G401 (cell line): ENCODE measurements at regions not wholly inside any gene's neighbourhood (a gene's known extent, or its start where the extent isn't known, plus 50 kb on each side); places are given as distances from the start of the nearest gene placed in this dataset.

Experiments
- DNase-seq: peaks from one replicate; pipeline ENCODE4 v3.0.0-alpha.2; 2015; ENCODE audit warnings: low spot score
- in situ Hi-C: cut with HindIII; loops from 2 replicates; pipeline ENCODE4 v1.10.0; 2016; ENCODE audit warnings: low sequenced_read_pairs, mixed read lengths

GRCh38 chr4:67080046-67080557 is 465.2 kb downstream of the CENPC start:
- no peak for DNase-seq
- in situ Hi-C loops, result no loop called here

GRCh38 chr4:67071641-67072040 is 473.7 kb downstream of the CENPC start:
- in situ Hi-C loops, result no loop called here

DNA sequence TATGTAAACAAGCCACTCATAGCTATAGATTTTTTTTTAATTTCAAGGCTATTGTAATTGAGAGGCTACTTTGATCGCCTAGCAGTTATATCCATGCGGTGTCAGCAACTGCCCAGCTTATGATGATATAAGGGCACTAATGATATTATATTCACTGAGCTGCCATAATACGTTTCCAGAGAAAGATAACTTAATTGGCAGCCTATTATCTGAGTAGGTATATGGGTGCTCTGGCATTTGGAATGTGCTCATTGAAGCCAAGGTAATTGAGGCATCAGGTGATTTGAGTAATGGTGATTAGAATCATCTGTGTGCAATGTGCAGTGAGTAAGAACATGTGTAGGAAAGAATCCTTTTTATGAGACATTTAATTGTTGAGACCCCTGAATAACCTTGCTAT is 490.0 kb downstream of the CENPC start:
- DNase-seq, result no peak
- in situ Hi-C loops, result no loop called here

More at GRCh38 chr4:67071641-67072040, 473.7 kb downstream of the CENPC start:
- DNase-seq, result no peak

- in situ Hi-C loops, result no loop called here
- no peak for DNase-seq
Measured at GRCh38 chr4:67054896-67055295, 490.4 kb downstream of the CENPC start.

DNA sequence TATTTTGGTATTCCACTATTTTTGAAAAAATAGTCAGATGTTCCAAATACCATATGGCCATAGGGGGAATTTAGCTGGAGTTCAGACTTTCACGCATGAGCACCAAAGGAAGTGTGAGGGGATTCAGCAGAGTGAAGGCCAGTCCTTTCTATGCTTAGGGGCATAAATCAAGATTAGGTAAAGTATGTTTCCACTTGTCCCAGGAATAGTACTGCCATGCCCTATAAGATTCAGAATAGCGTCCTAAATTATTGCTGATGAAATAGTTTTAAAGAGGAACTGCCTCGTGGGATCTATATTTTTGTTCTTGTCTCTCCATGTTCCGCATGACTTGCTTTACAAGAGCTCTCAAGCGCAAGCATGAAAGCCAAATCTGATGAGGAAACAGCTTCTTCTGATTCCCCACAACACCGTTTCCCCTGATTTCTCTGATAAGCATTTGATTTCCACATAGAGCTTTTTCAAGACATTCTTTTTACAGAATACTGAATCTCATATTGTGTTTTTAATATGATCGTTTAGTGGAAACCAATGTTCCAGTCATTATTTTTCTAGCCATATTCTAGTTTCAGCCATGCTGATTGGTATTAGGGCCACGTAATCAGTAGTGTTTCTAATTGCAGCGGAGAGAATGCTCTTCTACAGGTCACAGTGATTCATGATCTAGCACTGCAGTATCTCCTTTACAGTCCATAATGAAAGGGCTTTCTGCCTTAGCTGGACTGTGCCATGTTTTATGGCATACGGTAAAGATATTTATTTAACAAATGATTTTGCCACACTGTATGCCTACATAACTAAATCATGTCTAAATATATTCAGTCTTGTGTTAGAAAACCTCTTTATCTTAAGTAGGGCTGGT is 492.3 kb downstream of the CENPC start:
- in situ Hi-C loops, result no loop called here

GRCh38 chr4:67051000-67051789 is 494.1 kb downstream of the CENPC start:
- in situ Hi-C loops, result no loop called here
- DNase-seq, result no peak

More for the DNA sequence above, 492.3 kb downstream of the CENPC start:
- DNase-seq, result no peak

- no peak for DNase-seq
- in situ Hi-C loops, result no loop called here
Measured at GRCh38 chr4:67049446-67049845, 495.9 kb downstream of the CENPC start.

- in situ Hi-C loops, result no loop called here
Measured at GRCh38 chr4:67048530-67048929, 496.8 kb downstream of the CENPC start.

DNA sequence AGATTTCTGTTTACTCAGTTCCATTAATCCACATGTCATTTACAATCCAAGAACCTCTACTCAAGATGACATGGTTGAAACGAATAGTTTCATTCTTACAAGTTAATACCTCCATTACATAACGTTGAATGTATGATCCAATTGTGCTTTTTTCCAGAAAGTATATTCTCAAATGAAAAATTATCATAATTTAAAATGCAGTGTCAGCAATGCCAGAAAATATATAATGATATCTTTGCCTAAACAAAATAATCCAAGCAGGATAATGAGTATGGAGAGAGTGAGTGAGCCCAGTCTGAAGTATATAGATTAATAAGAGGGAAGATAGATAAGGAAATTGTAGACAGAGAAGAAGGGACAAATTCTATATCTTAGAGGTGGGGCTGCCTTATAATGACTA is 505.0 kb downstream of the CENPC start:
- in situ Hi-C loops, result no loop called here
- no peak for DNase-seq

More at GRCh38 chr4:67048530-67048929, 496.8 kb downstream of the CENPC start:
- DNase-seq, result no peak

DNA sequence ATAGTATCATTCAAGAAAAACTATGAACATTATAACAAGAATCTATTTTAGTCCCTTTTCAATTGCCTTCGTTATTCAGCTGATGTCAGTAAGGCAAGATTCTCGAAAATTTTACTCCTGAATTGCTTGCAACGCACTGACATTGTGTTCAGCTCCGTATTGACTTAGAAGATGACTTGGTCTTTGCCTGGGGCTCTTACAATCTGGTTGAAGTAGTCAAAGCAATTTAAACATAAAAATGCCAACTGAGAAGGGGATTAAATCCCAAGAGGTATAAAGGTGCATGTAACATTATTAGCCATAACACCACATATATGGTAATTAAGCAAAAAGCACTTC is 507.1 kb downstream of the CENPC start:
- DNase-seq, result no peak
- in situ Hi-C loops, result no loop called here

- no peak for DNase-seq
- in situ Hi-C loops, result no loop called here
Measured at GRCh38 chr4:67037504-67038227, 507.6 kb downstream of the CENPC start.

DNA sequence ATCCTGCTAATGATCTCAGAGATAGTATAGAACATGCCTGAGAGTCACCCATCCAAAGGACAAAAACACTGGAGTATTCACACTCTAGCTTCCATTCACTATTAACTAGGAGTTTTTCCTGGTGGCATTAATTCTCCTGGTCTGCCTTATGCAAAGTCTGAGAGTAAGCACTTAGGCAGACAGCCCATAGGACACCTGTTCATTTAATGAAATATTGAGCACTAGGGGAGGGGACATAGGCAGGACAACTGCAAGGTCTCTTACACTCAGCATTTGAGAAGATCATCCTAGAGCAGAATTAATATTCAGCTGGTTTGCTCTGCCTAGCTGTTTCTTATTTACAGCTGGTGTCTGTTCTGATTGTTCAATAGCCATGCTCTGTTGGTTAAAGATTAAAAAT is 508.5 kb downstream of the CENPC start:
- in situ Hi-C loops, result no loop called here
- DNase-seq, result no peak

DNA sequence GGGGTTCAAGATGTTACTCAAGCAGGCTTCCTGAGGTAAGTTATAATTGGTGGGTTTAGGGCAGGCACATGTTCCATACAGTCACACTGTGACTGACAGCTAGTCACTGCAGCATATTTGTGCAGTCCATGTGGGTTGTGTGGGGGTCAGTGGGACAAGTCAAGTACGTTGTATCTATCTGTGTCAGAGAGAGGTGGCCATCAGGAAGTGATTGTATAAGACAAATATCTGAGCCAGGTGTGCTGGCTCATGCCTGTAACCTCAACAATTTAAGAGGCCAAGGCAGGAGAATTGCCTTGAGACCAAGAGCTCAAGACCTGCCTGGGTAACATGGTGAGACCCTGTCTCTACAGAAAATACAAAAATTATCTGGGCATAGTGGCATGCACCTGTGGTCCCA is 509.3 kb downstream of the CENPC start:
- in situ Hi-C loops, result no loop called here
- no peak for DNase-seq

DNA sequence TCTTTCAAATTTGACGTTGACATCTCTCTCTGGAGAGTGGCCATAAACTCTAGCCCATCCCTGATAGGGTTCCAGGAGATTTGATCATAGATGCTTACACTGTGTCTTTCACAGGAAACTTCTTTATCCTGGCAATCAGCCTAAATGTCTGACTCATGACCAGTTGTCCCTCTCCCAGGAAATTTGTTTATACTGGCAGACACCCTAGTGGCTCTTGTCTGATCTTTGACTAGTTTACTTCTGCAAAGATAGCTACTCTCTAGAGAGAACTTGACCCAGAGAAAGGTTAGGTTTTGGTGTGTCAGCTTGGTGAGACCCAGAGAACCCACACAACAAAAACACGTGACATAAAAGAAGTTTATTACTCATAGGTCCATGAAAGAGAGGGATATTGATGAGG is 509.8 kb downstream of the CENPC start:
- in situ Hi-C loops, result no loop called here

DNA sequence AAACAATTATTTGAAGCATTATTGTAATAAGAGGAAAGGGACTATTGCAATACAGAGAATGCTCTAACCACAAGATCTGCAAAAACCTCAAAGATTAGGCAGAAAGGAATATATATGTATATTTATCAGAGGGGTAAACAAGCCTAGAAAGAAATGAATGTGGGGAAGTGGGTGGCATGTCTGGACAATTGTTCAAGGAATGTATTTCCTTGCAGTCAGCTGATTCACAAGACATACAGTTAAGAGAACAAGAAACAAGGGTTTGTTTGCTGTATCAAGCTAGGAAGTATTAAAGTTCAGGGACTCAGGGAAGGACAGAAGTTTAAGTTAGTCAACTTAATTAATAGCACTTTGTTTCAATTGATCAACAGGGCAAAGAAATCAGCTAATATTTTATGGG is 514.7 kb downstream of the CENPC start:
- in situ Hi-C loops, result no loop called here
- DNase-seq, result no peak

More for the DNA sequence above, 509.8 kb downstream of the CENPC start:
- no peak for DNase-seq

DNA sequence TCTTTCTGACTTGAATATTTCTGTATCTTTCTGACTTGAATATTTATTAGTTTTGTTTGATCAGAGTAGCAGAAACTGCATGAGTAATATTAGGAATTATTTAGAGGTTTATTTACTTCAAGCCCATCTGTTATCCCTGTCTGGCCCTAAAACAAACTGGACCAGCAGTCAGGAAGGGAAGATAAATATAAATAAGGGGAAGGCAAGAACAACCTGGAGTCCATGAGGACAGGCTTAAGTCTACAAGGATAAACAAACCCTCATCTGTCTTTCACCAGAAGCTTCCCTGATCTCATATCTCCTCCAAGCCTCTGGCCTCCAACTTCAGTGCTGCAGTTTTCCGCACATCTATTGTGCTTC is 524.9 kb downstream of the CENPC start:
- in situ Hi-C loops, result no loop called here
- no peak for DNase-seq

DNA sequence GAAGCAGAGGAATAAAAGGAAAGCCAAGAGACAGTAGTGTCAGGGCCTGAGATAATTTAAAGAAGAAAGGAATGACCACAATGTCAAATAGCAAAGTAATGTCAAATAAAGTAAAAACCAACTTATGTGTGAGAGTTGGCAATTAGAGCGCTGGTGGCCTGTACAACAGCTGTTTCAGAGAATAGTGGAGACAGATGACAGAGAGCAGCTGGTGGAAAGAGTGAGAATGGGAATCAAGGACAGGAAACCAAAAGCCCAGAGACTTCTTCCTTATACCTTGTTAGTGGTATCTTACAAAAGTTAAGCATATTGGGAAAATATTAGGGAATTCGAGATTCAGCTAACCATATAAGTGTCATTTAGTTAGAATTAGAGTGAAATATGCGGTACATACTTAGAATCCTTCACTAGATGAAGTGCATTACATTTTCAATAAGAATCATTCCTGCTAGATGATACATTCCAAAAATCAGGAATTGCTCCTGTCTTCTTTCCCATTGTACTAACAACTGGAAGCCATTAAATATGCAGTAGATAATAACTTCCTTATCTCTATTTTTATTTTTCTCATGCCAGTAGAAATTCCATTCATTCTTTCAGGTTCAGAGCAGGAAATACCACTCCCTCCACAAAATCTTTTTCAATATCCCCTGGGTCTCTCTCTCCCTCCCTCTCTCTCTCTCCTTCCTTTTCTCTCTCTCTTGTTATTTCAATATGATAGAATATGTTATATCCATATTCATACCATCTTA is 525.4 kb downstream of the CENPC start:
- in situ Hi-C loops, result no loop called here

DNA sequence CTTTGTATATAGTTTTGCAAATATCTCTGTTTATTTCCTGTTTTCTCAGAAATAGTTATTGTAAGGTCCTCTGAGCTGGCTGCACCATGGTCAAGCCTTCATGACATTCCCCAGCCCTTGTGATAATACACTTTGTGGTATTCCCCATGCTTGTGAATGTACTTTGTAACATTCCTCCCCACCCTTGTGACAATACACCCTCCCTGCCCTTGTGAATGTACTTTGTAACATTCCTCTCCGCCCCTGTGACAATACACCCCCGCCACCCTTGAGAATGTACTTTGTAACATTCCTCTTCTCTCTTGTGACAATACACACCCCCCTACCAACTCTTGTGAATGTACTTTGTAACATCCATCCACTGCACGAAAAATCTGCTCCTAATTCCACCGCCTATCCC is 530.7 kb downstream of the CENPC start:
- DNase-seq, result no peak
- in situ Hi-C loops, result no loop called here

More for the DNA sequence above, 525.4 kb downstream of the CENPC start:
- DNase-seq, result no peak

DNA sequence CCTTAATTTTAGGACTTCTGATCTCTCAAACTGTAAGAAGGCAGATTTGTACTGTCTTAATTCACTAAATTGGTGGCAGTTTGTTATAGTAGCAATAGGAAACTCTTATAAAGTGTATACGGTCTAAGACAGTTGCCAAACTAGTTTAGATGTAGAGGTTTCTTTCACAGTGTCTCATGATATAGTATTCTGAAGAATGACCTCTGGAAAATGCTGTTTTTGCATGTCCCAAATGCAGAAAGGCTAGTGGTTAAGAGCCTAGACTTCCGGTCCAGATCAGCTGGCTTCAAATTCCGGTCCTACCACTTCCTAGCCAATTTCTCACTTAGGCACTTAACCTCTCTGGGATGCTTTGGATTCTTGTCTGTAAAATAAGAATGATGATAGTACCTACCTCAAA is 538.5 kb downstream of the CENPC start:
- no peak for DNase-seq
- in situ Hi-C loops, result no loop called here
